IPS DF 19.7 (cell line): ENCODE measurements at regions not wholly inside any gene's neighbourhood (a gene's known extent, or its start where the extent isn't known, plus 50 kb on each side); places are given as distances from the start of the nearest gene placed in this dataset.
A peak's percentile ranks its signal among the peaks of the same experiment; 100 is the strongest.
"Not testable (repeated sequence)": the region's sequence is repeated elsewhere in the genome, so short reads cannot be mapped to it uniquely, and the experiment has no call there.

ENCODE experiments used
- DNase-seq: peaks from one replicate; pipeline ENCODE4 v3.0.0-alpha.2; 2013; ENCODE audit warnings: low read depth, low spot score

- not testable (repeated sequence) for DNase-seq
Measured at GRCh38 chr21:20502915-20503314, 495.3 kb upstream of the NCAM2 start.

- DNase-seq: no peak
Measured at GRCh38 chr21:20507783-20508182, 490.4 kb upstream of the NCAM2 start.

GRCh38 chr21:20511216-20511880 is 486.9 kb upstream of the NCAM2 start:
- no peak for DNase-seq

GRCh38 chr21:20515446-20515845 is 482.8 kb upstream of the NCAM2 start:
- no peak for DNase-seq

GRCh38 chr21:20519076-20519475 is 479.1 kb upstream of the NCAM2 start:
- no peak for DNase-seq

GRCh38 chr21:20522611-20523010 is 475.6 kb upstream of the NCAM2 start:
- no peak for DNase-seq

GRCh38 chr21:20523191-20523590 is 475.0 kb upstream of the NCAM2 start:
- no peak for DNase-seq

GRCh38 chr21:20527731-20528460 is 470.3 kb upstream of the NCAM2 start:
- no peak for DNase-seq

GRCh38 chr21:20537130-20537529 is 461.1 kb upstream of the NCAM2 start:
- no peak for DNase-seq

GRCh38 chr21:20538039-20538658 is 460.1 kb upstream of the NCAM2 start:
- no peak for DNase-seq

- no peak for DNase-seq
Measured at GRCh38 chr21:20545454-20545853, 452.8 kb upstream of the NCAM2 start.

- no peak for DNase-seq
Measured at GRCh38 chr21:20551939-20552338, 446.3 kb upstream of the NCAM2 start.

- no peak for DNase-seq
Measured at GRCh38 chr21:20554785-20555184, 443.4 kb upstream of the NCAM2 start.

GRCh38 chr21:20570824-20571232 is 427.4 kb upstream of the NCAM2 start:
- peak; percentile 90 for DNase-seq

- no peak for DNase-seq
Measured at GRCh38 chr21:20572582-20572981, 425.6 kb upstream of the NCAM2 start.

GRCh38 chr21:20581361-20581760 is 416.8 kb upstream of the NCAM2 start:
- DNase-seq: no peak

GRCh38 chr21:20591284-20591683 is 406.9 kb upstream of the NCAM2 start:
- DNase-seq: no peak

GRCh38 chr21:20592463-20592862 is 405.7 kb upstream of the NCAM2 start:
- no peak for DNase-seq

GRCh38 chr21:20603236-20603635 is 395.0 kb upstream of the NCAM2 start:
- DNase-seq: no peak

- DNase-seq: no peak
Measured at GRCh38 chr21:20611008-20611407, 387.2 kb upstream of the NCAM2 start.

GRCh38 chr21:20613654-20614053 is 384.6 kb upstream of the NCAM2 start:
- no peak for DNase-seq

GRCh38 chr21:20617130-20617529 is 381.1 kb upstream of the NCAM2 start:
- peak; percentile 61 for DNase-seq

- DNase-seq: no peak
Measured at GRCh38 chr21:20618878-20619277, 379.3 kb upstream of the NCAM2 start.
